ENCODE measurements at regions not wholly inside any gene's neighbourhood (a gene's known extent, or its start where the extent isn't known, plus 50 kb on each side); places are given as distances from the start of the nearest gene placed in this dataset.

DNA sequence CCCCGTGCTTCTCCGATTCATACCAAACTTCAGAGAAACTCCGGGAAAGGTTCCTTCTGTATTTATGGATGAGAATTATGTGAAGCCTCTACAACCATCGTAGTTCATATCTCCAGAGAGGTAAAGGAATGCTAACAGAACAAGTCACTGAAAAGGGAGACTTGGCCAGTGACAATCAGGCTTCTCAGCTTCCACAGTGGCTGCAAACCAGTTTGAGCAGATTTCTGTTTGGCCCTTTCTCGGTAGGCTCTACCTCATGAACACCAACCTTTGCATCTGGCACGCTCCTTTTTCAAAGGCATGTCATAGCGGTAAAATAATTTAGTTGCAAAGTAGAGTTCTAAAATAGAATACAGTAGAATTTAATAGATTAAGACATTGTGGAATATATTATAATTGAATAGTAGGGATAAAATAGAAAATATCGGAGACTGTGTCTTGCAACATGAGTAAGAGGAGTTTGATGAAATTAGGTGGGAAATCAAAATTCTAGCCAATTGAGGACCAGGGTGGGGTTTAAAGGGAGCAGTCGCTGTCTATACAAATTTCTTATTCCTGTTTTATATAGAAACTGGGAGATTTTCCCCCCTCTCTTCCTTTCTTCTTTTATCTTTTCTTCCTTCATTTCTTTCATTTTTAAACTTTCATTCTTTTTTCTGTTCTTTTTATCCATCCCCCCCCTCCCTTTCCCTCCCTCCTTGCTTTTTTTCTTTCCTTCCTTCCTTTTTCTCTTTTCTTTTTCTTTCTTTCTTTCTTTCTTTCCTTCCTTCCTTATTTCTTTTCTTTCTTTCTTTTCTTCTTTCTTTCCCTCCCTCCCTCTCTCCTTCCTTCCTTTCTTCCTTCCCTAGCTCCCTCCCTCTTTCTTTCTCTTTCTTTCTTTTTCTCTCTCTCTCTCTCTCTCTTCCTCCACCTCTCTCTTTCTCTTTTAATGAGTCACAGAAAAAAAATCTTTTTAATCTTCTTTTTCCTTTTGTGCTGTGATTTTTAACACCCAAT lies 161.5 kb upstream of the KLF6 start:
- FAIRE-seq (no peak), DNase-seq (ENCODE audit: low spot score) (no peak)

GRCh38 chr10:3945026-3945425 lies 160.0 kb upstream of the KLF6 start:
- no peak for DNase-seq (ENCODE audit: low spot score)
- FAIRE-seq: no peak

DNA sequence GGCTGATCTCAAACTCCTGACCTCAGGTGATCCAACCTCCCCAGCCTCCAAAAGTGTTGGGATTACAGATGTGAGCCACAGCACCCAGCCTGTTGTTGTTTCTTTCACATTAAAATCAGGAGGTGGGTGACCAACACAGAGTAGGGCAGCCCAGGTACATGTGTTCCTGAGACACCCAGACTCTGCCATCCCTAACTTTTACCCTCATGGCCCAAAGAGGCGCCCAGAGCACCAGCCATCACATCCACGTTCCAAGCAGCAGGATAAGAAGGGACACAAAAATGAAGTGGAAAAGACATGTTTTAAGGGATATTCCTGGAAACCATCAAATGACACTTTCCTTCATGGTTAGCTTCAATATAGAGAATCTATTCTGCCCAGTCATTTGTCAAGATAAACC lies 159.6 kb upstream of the KLF6 start:
- no peak for FAIRE-seq
- DNase-seq (ENCODE audit: low spot score): no peak

GRCh38 chr10:3943695-3944257 lies 158.8 kb upstream of the KLF6 start:
- DNase-seq (ENCODE audit: low spot score): no peak
- peak; percentile 89 for FAIRE-seq

DNA sequence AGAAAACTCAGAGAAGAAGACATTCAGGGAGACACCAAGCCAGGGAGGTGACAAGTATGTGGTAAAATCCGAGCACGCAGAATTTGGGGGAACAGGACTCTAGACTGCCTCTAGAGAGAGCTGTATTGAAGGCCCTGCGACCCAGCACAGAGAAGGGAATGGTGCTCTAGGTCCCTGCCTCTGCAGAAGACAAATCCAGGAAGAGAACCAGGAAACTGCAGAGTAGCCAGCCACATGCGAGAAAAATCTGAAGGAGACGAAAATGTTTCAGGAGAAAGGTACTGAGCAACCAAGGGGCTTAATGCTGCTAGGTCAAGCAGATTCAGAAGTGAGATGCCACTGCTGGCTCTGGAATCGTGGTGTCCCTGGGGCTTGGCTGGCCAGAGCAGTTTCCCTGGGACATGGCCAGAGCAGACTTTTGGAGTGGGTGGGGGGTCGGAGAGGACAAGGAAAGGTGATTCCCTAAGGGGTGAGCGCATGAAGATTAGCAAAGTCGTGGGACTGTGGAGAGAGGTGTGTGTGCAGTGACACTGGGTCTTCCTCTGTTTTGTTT lies 158.0 kb upstream of the KLF6 start:
- no peak for FAIRE-seq

DNA sequence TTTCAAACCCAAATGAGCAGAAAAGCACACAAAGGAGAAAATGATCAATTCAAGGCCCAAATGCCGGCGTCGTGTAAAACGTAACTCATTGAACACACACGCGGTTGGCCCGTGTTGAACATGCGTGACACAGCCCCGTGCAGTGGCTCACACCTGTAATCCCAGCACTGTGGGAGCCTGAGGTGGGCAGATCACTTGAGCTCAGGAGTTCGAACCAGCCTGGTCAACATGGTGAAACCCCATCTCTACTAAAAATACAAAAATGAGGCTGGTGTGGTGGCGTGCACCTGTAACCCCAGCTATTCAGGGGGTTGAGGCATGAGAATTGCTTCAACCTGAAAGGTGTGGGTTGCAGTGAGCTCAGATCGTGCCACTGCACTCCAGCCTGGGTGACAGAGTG lies 156.7 kb upstream of the KLF6 start:
- DNase-seq (ENCODE audit: low spot score): no peak
- FAIRE-seq: no peak

More for the DNA sequence above, 158.0 kb upstream of the KLF6 start:
- no peak for DNase-seq (ENCODE audit: low spot score)

GRCh38 chr10:3936422-3937040 lies 151.5 kb upstream of the KLF6 start:
- DNase-seq (ENCODE audit: low spot score): no peak
- no peak for FAIRE-seq

- no peak for DNase-seq (ENCODE audit: low spot score)
- no peak for FAIRE-seq
Observed at GRCh38 chr10:3935933-3936359, 150.9 kb upstream of the KLF6 start.

- FAIRE-seq (no peak), DNase-seq (ENCODE audit: low spot score) (peak; percentile 6)
Observed at GRCh38 chr10:3935141-3935540, 150.1 kb upstream of the KLF6 start.

GRCh38 chr10:3933733-3934132 lies 148.7 kb upstream of the KLF6 start:
- FAIRE-seq (no peak), DNase-seq (ENCODE audit: low spot score) (no peak)

DNA sequence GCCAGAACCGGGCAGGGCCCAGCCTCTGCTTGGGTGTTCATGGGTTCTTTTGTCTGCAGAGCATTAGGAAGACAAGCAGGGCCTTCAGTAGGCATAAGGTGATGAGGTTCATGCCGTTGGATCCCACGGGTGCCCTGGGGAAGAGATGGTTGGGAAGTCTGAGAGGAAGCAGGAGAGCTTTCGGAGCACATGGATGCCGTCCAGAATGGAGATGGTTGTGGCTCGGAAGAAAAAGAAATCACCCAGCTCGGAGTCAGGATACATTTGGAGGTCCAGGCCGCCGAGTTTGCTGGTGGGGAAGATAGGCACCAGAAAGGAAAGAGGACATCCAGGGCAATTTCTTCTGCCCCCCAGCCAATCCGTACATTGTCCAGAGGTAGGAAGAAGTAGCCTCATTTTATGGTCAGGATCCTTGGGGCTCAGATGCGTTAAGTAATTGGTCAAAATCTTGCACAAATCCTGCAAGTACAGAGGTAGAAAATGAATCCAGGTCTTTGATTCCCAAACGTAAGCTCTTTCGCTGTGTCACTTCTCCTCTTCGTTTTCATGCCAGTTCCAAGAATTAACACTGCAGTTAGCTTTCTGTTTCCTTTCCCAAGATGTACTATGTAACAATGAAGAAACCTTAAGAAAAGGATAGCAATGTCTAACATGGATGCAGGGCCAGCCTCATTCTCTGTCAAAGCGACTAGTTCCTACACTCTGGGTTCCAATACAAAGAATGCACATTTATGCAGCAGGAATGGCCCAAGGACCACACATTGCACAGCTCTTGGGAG lies 147.8 kb upstream of the KLF6 start:
- FAIRE-seq (no peak), DNase-seq (ENCODE audit: low spot score) (no peak)

DNA sequence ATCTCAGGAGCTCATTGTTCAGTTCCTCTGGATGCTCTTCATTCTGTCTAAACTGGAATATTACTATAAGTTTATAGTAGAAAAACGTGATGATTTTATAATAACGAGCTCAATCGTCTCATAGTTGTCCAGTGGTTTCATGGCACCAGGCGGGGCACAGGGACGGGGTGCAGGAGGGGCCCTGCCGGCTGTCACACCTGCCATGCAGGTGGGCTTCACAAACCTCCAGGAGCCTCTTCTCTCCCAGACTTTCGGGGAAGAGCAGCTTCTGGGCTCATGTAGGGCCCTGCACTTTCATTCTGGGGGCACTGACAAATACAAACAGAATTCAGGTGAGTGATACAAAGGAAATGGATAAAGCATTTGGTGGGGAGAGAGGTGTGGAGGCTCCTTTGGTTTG lies 146.9 kb upstream of the KLF6 start:
- no peak for DNase-seq (ENCODE audit: low spot score)
- FAIRE-seq: no peak

GRCh38 chr10:3931224-3931623 lies 146.2 kb upstream of the KLF6 start:
- no peak for FAIRE-seq
- DNase-seq (ENCODE audit: low spot score): no peak

- FAIRE-seq (no peak), DNase-seq (ENCODE audit: low spot score) (no peak)
Observed at GRCh38 chr10:3928569-3928968, 143.6 kb upstream of the KLF6 start.

DNA sequence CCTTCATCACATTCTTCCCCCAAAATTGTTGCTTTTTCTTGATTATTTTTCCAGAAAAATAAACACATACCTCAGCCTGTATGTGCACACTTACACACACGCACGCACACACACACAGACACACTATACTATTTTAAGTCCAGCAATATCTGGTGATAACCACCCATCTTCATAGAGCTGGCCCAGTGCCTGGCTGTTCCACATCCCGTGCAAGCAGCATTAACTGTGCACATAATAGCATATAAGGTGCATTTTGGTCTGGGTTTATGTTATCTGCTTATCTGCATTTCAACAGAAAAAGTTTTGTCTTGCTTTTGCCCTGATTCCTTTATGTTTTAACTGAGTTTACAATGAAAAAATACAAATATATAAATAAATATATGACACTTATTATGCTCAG lies 143.1 kb upstream of the KLF6 start:
- no peak for FAIRE-seq

DNA sequence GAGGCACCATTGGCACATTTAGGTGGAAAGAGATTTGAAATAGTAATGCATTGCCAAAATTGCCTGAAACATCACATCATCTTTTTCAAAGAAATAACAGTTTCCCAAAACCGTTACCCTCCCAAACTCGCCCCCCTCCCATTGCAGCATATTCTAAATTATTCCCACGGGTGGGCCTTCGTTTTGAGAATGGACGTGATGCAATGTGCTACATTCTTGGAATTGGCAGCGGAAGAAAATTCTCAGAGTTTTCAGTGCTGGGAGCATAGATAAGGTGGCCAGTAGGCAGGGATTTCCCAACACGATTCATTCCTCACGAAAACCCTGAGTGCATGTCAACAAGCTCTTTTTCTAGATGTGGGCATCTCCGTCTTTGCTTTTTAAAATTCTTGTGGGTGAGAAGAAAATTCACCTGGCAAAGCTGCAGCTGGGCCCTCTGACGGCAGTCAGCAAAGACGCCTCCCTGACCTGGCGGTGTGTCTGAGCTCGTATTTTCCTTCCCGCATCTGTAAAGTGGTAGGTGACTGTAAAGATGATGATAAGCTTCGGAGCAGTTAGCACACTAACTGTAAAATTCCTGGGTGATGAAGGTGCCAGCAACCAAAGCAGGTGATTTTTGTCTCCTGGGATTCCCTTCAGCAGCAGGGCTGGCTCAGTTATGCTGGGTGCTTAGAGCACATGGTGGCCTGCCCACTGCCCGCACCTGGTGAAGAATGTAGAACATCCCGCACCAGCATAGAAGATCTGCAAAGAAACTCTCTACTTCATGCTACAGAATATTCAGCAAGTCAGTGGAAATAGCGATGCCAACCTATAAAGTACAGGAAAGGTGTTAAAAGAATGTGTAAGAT lies 141.9 kb upstream of the KLF6 start:
- FAIRE-seq (no peak), DNase-seq (ENCODE audit: low spot score) (no peak)

More for the DNA sequence above, 143.1 kb upstream of the KLF6 start:
- no peak for DNase-seq (ENCODE audit: low spot score)

GRCh38 chr10:3926258-3926657 lies 141.2 kb upstream of the KLF6 start:
- DNase-seq (ENCODE audit: low spot score) (no peak), FAIRE-seq (no peak)

- no peak for FAIRE-seq
- no peak for DNase-seq (ENCODE audit: low spot score)
Observed at GRCh38 chr10:3925184-3925583, 140.2 kb upstream of the KLF6 start.

GRCh38 chr10:3924344-3924743 lies 139.3 kb upstream of the KLF6 start:
- FAIRE-seq (no peak), DNase-seq (ENCODE audit: low spot score) (peak; percentile 13)

GRCh38 chr10:3923033-3923432 lies 138.0 kb upstream of the KLF6 start:
- no peak for DNase-seq (ENCODE audit: low spot score)
- FAIRE-seq: no peak
